Neural cell (in vitro differentiated cells): ENCODE measurements at regions not wholly inside any gene's neighbourhood (a gene's known extent, or its start where the extent isn't known, plus 50 kb on each side); places are given as distances from the start of the nearest gene placed in this dataset.

Source experiments
- H2AFZ ChIP-seq: fragments of 200-600, 300-800 bp; sonication (generic), shearing (Covaris generic); 2 replicates; pipeline ENCODE4 v1.6.0; 2014; ENCODE audit warnings: low read depth, mild to moderate bottlenecking, antibody characterized with exemption, low read length, moderate library complexity
- H3F3A ChIP-seq: fragments of 200-600 bp; shearing (Covaris generic); 2 replicates; pipeline ENCODE4 v1.6.1; 2016; ENCODE audit warnings: mild to moderate bottlenecking, moderate library complexity, mixed read lengths, antibody characterized with exemption, low read length; ENCODE audit not compliant: insufficient read depth, poor library complexity, severe bottlenecking
- H3K27ac ChIP-seq: fragments of 200-600, 300-800 bp; sonication (generic), shearing (Covaris generic); 2 replicates; pipeline ENCODE4 v1.5.1; 2014; ENCODE audit warnings: mild to moderate bottlenecking, low read length, moderate library complexity
- H3K27me3 ChIP-seq: fragments of 300-800, 200-600 bp; sonication (generic), shearing (Covaris generic); 2 replicates; pipeline ENCODE4 v1.6.0; 2014; ENCODE audit warnings: mild to moderate bottlenecking, low read depth, low read length, moderate library complexity; ENCODE audit not compliant: insufficient read depth
- H3K36me3 ChIP-seq: fragments of 300-800, 200-600 bp; sonication (generic), shearing (Covaris generic); 2 replicates; pipeline ENCODE4 v1.5.1; 2014; ENCODE audit warnings: mild to moderate bottlenecking, antibody characterized with exemption, low read length, moderate library complexity; ENCODE audit not compliant: insufficient read depth
- H3K4me2 ChIP-seq: fragments of 300-800, 200-600 bp; sonication (generic), shearing (Covaris generic); 2 replicates; pipeline ENCODE4 v1.6.0; 2014; ENCODE audit warnings: mild to moderate bottlenecking, low read length
- H3K4me3 ChIP-seq: fragments of 300-800, 200-600 bp; sonication (generic), shearing (Covaris generic); 2 replicates; pipeline ENCODE4 v1.5.1; 2014; ENCODE audit warnings: mild to moderate bottlenecking, low read length, moderate library complexity
- H3K79me2 ChIP-seq: fragments of 200-600 bp; shearing (Covaris generic); replicated peaks from 2 replicates; pipeline ENCODE4 v1.6.0; 2014; ENCODE audit warnings: mild to moderate bottlenecking, low read length, moderate library complexity; ENCODE audit not compliant: insufficient read depth
- H3K9ac ChIP-seq: fragments of 300-800, 200-600 bp; sonication (generic), shearing (Covaris generic); 2 replicates; pipeline ENCODE4 v1.6.1; 2016; ENCODE audit warnings: mild to moderate bottlenecking, low read length, mixed read lengths
- H3K9me2 ChIP-seq: fragments of 200-600 bp; shearing (Covaris generic); 2 replicates; pipeline ENCODE4 v1.6.1; 2016; ENCODE audit warnings: mild to moderate bottlenecking, low read length, mixed read lengths; ENCODE audit not compliant: insufficient read depth
- H3K9me3 ChIP-seq: fragments of 200-600, 300-800 bp; sonication (generic), shearing (Covaris generic); 2 replicates; pipeline ENCODE4 v1.6.1; 2016; ENCODE audit warnings: mild to moderate bottlenecking, mixed run types, low read length, moderate library complexity, mixed read lengths
- H4K20me1 ChIP-seq: fragments of 200-600 bp; shearing (Covaris generic); 2 replicates; pipeline ENCODE4 v1.6.1; 2016; ENCODE audit warnings: mild to moderate bottlenecking, mixed run types; ENCODE audit not compliant: insufficient read depth
- EP300 ChIP-seq: fragments of 450-650 bp; conservative IDR thresholded peaks from 2 replicates; pipeline ENCODE4 v1.6.1; 2014; ENCODE audit warnings: antibody characterized with exemption, mild to moderate bottlenecking, moderate library complexity; ENCODE audit not compliant: poor library complexity, severe bottlenecking
- EZH2 ChIP-seq: fragments of 200-600, 300-800 bp; shearing (Covaris generic), sonication (generic); IDR thresholded peaks from 2 replicates; pipeline ENCODE4 v1.6.1; 2014; ENCODE audit warnings: antibody characterized with exemption, low read length, borderline replicate concordance, mild to moderate bottlenecking; ENCODE audit not compliant: insufficient read depth, poor library complexity, severe bottlenecking
- MXI1 ChIP-seq: fragments of 450-650 bp; conservative IDR thresholded peaks from 2 replicates; pipeline ENCODE4 v1.6.1; 2014; ENCODE audit warnings: antibody characterized with exemption, mild to moderate bottlenecking; ENCODE audit not compliant: poor library complexity, severe bottlenecking
- POLR2AphosphoS5 ChIP-seq: IDR thresholded peaks from 2 replicates; pipeline ENCODE4 v1.6.1; 2012
- RAD21 ChIP-seq: fragments of 450-650 bp; conservative IDR thresholded peaks from 2 replicates; pipeline ENCODE4 v1.6.1; 2014; ENCODE audit warnings: antibody characterized with exemption, mild to moderate bottlenecking, moderate library complexity
- SMC3 ChIP-seq: fragments of 450-650 bp; conservative IDR thresholded peaks from 2 replicates; pipeline ENCODE4 v1.6.1; 2014; ENCODE audit warnings: antibody characterized with exemption, mild to moderate bottlenecking, moderate library complexity; ENCODE audit not compliant: poor library complexity
- TAF1 ChIP-seq: IDR thresholded peaks from 2 replicates; pipeline ENCODE4 v1.6.1; 2012; ENCODE audit warnings: low read depth
- TF ChIP-seq, protein P1 (sequence below): fragments of 450-650 bp; IDR thresholded peaks from 2 replicates; pipeline ENCODE4 v1.5.1; 2014; ENCODE audit warnings: antibody characterized with exemption, mild to moderate bottlenecking, moderate library complexity; ENCODE audit not compliant: poor library complexity, severe bottlenecking
- TF ChIP-seq, protein P2 (sequence below): IDR thresholded peaks from 2 replicates; pipeline ENCODE4 v1.6.1; 2012; ENCODE audit warnings: borderline replicate concordance

DNA sequence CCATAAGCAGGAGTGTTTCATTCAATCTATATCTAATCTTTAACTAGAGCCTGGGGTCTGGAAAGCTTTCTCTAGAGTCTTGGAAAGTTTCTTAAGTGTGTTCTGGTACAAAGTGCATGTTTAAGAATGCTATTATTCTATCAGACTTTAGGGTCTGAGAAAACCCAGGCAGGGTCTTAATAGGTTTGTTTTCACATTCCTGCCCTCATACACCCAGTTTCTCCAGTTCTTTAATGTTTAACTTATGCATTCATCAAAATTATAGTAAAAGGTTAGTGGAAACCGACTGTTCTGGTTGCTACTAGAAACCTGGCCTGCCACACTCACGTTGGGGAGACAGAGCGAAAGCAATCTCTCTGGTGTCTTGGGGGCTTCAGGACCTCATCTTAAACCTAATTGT, 102.9 kb upstream of the WDR72 start:
- Histone ChIP-seq H3K36me3 (no peaks in the 10 kb centered on the region), H2AFZ (no peak overlapping the region), H3K4me3 (no peak overlapping the region), H3F3A (no peaks in the 10 kb centered on the region), H3K9me2 (no peaks in the 10 kb centered on the region), H3K27ac (no peak overlapping the region), H3K4me2 (no peak overlapping the region), H3K27me3 (no peaks in the 10 kb centered on the region), H3K9ac (no peak overlapping the region), H4K20me1 (no peaks in the 10 kb centered on the region), H3K79me2 (no peaks in the 10 kb centered on the region), H3K9me3 (no peaks in the 10 kb centered on the region)
- TF ChIP-seq SMC3: no peak
- no peak for TF ChIP-seq TAF1
- TF ChIP-seq EZH2: no peak
- no peak for TF ChIP-seq MXI1
- TF ChIP-seq, protein P1, sequence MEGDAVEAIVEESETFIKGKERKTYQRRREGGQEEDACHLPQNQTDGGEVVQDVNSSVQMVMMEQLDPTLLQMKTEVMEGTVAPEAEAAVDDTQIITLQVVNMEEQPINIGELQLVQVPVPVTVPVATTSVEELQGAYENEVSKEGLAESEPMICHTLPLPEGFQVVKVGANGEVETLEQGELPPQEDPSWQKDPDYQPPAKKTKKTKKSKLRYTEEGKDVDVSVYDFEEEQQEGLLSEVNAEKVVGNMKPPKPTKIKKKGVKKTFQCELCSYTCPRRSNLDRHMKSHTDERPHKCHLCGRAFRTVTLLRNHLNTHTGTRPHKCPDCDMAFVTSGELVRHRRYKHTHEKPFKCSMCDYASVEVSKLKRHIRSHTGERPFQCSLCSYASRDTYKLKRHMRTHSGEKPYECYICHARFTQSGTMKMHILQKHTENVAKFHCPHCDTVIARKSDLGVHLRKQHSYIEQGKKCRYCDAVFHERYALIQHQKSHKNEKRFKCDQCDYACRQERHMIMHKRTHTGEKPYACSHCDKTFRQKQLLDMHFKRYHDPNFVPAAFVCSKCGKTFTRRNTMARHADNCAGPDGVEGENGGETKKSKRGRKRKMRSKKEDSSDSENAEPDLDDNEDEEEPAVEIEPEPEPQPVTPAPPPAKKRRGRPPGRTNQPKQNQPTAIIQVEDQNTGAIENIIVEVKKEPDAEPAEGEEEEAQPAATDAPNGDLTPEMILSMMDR: no peak
- TF ChIP-seq RAD21: no peak
- TF ChIP-seq EP300: no peak
- TF ChIP-seq POLR2AphosphoS5: no peak
- TF ChIP-seq, protein P2, sequence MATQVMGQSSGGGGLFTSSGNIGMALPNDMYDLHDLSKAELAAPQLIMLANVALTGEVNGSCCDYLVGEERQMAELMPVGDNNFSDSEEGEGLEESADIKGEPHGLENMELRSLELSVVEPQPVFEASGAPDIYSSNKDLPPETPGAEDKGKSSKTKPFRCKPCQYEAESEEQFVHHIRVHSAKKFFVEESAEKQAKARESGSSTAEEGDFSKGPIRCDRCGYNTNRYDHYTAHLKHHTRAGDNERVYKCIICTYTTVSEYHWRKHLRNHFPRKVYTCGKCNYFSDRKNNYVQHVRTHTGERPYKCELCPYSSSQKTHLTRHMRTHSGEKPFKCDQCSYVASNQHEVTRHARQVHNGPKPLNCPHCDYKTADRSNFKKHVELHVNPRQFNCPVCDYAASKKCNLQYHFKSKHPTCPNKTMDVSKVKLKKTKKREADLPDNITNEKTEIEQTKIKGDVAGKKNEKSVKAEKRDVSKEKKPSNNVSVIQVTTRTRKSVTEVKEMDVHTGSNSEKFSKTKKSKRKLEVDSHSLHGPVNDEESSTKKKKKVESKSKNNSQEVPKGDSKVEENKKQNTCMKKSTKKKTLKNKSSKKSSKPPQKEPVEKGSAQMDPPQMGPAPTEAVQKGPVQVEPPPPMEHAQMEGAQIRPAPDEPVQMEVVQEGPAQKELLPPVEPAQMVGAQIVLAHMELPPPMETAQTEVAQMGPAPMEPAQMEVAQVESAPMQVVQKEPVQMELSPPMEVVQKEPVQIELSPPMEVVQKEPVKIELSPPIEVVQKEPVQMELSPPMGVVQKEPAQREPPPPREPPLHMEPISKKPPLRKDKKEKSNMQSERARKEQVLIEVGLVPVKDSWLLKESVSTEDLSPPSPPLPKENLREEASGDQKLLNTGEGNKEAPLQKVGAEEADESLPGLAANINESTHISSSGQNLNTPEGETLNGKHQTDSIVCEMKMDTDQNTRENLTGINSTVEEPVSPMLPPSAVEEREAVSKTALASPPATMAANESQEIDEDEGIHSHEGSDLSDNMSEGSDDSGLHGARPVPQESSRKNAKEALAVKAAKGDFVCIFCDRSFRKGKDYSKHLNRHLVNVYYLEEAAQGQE: no peak

GRCh38 chr15:53861792-53862191, 102.3 kb upstream of the WDR72 start:
- Histone ChIP-seq H4K20me1 (no peaks in the 10 kb centered on the region), H3K9ac (no peak overlapping the region), H3F3A (no peaks in the 10 kb centered on the region), H3K36me3 (no peaks in the 10 kb centered on the region), H3K27ac (no peak overlapping the region), H3K79me2 (no peaks in the 10 kb centered on the region), H3K27me3 (no peaks in the 10 kb centered on the region), H3K9me3 (no peaks in the 10 kb centered on the region), H3K4me2 (no peak overlapping the region), H3K4me3 (no peak overlapping the region), H3K9me2 (no peaks in the 10 kb centered on the region), H2AFZ (no peak overlapping the region)
- TF ChIP-seq TAF1 (no peak), POLR2AphosphoS5 (no peak), RAD21 (no peak)
